ENCODE measurements at regions not wholly inside any gene's neighbourhood (a gene's known extent, or its start where the extent isn't known, plus 50 kb on each side); places are given as distances from the start of the nearest gene placed in this dataset.
"Not testable (repeated sequence)": the region's sequence is repeated elsewhere in the genome, so short reads cannot be mapped to it uniquely, and the experiment has no call there.

GRCh38 chr3:5583920-5584319, 396.4 kb downstream of the EDEM1 start:
- no peak for DNase-seq
- Histone ChIP-seq H3K27ac (no peak overlapping the region), H3K36me3 (no peaks in the 10 kb centered on the region), H3K9me3 (no peaks in the 10 kb centered on the region), H3K4me3 (no peak overlapping the region), H3K4me1 (no peaks in the 10 kb centered on the region), H3K27me3 (no peaks in the 10 kb centered on the region)
- TF ChIP-seq POLR2A (IDR thresholded peaks at IDR 0.05) = no peak
- TF ChIP-seq CTCF (IDR thresholded peaks at IDR 0.05) = no peak
- no peak for TF ChIP-seq EP300 (IDR thresholded peaks at IDR 0.05)
- TF ChIP-seq POLR2AphosphoS5 (IDR thresholded peaks at IDR 0.05) = no peak
- WGBS, 2 donors = 20 to 33% methylated on average over 4 of the region's 4 CpGs
- ATAC-seq (ENCODE audit: low FRiP score in 2 of 2) = no peak

- DNase-seq (no peak), ATAC-seq (ENCODE audit: low FRiP score in 2 of 2) (no peak)
- Histone ChIP-seq H3K36me3 (no peaks in the 10 kb centered on the region), H3K4me3 (no peak overlapping the region), H3K9me3 (no peaks in the 10 kb centered on the region), H3K4me1 (no peaks in the 10 kb centered on the region), H3K27ac (no peak overlapping the region), H3K27me3 (no peaks in the 10 kb centered on the region)
- TF ChIP-seq POLR2AphosphoS5 (IDR thresholded peaks at IDR 0.05) (no peak), EP300 (IDR thresholded peaks at IDR 0.05) (no peak), POLR2A (IDR thresholded peaks at IDR 0.05) (no peak), CTCF (IDR thresholded peaks at IDR 0.05) (no peak)
- 73 to 77% methylated on average over 2 of the region's 2 CpGs for WGBS, 2 donors
These were observed 397.6 kb downstream of the EDEM1 start for GRCh38 chr3:5585085-5585484.

- ATAC-seq (ENCODE audit: low FRiP score in 2 of 2) = no peak
- peaks cover 0 to 3% (median 0%) of the 10 kb centered on the region in 4 donors for H3K9me3 ChIP-seq
- no peak overlapping the region for H3K4me3 ChIP-seq
- no peak for DNase-seq
- TF ChIP-seq CTCF (IDR thresholded peaks at IDR 0.05) (no peak), POLR2A (IDR thresholded peaks at IDR 0.05) (no peak), POLR2AphosphoS5 (IDR thresholded peaks at IDR 0.05) (no peak), EP300 (IDR thresholded peaks at IDR 0.05) (no peak)
- 93 to 94% methylated on average over 1 of the region's 1 CpG for WGBS, 2 donors
- no peaks in the 10 kb centered on the region for H3K36me3 ChIP-seq
- H3K27me3 ChIP-seq = no peaks in the 10 kb centered on the region
- no peak overlapping the region for H3K27ac ChIP-seq
- H3K4me1 ChIP-seq = no peaks in the 10 kb centered on the region
These were observed 419.5 kb downstream of the EDEM1 start for GRCh38 chr3:5606884-5607472.

GRCh38 chr3:5607581-5607980, 420.1 kb downstream of the EDEM1 start:
- no peaks in the 10 kb centered on the region for H3K4me1 ChIP-seq
- H3K36me3 ChIP-seq = no peaks in the 10 kb centered on the region
- ATAC-seq (ENCODE audit: low FRiP score in 2 of 2) (no peak), DNase-seq (no peak)
- H3K27me3 ChIP-seq = no peaks in the 10 kb centered on the region
- H3K9me3 ChIP-seq = no peaks in the 10 kb centered on the region
- no peak overlapping the region for H3K4me3 ChIP-seq
- no peak for TF ChIP-seq CTCF (IDR thresholded peaks at IDR 0.05)
- no peak for TF ChIP-seq POLR2AphosphoS5 (IDR thresholded peaks at IDR 0.05)
- TF ChIP-seq EP300 (IDR thresholded peaks at IDR 0.05) = no peak
- TF ChIP-seq POLR2A (IDR thresholded peaks at IDR 0.05) = no peak
- WGBS, 2 donors = 57 to 71% methylated on average over 1 of the region's 1 CpG
- H3K27ac ChIP-seq = no peak overlapping the region

GRCh38 chr3:5608971-5609370, 421.5 kb downstream of the EDEM1 start:
- H3K9me3 ChIP-seq, DNase-seq: not testable (repeated sequence)
- 89 to 96% methylated on average over 4 of the region's 4 CpGs for WGBS, 2 donors

More at GRCh38 chr3:5608971-5609370, 421.5 kb downstream of the EDEM1 start:
- not testable (repeated sequence) for H3K4me3 ChIP-seq; ATAC-seq (ENCODE audit: low FRiP score in 2 of 2); H3K27ac ChIP-seq; H3K4me1 ChIP-seq; H3K27me3 ChIP-seq; H3K36me3 ChIP-seq
